ENCODE measurements at regions not wholly inside any gene's neighbourhood (a gene's known extent, or its start where the extent isn't known, plus 50 kb on each side); places are given as distances from the start of the nearest gene placed in this dataset.

- H3K36me3 Mint-ChIP-seq (ENCODE audit: insufficient read depth in 1 of 3, low read depth in 3 of 3) = peaks cover 4 to 37% (median 20%) of the 10 kb centered on the region in 3 experiments; a peak in 6 of 7 replicates
- no peak overlapping the region for H3K14ac ChIP-seq (ENCODE audit: insufficient read depth, low read length)
- no peaks in the 10 kb centered on the region for H3K27me3 ChIP-seq (ENCODE audit: insufficient read depth, low read length)
- no peak overlapping the region for H4K5ac ChIP-seq (ENCODE audit: insufficient read length, low read depth, low read length)
- peak; percentile 1 for DNase-seq
- no peak overlapping the region for H3K27ac Mint-ChIP-seq
- peaks cover 2% of the 10 kb centered on the region for H3K27me3 Mint-ChIP-seq (ENCODE audit: low read depth)
- H3K4ac ChIP-seq (ENCODE audit: low read depth, low read length) = no peak overlapping the region
- no peak overlapping the region for H3K56ac ChIP-seq (ENCODE audit: insufficient read length, low read depth, low read length)
- H3K9me3 Mint-ChIP-seq = peaks cover 79 to 84% of the 10 kb centered on the region in 2 experiments
- no peak overlapping the region for H3K4me2 ChIP-seq (ENCODE audit: insufficient read depth, insufficient read length, low read length)
- no peak overlapping the region for H2BK12ac ChIP-seq (ENCODE audit: insufficient read length, low read depth, low read length)
- no peak overlapping the region for H4K8ac ChIP-seq (replicated peaks; ENCODE audit: insufficient read length, low read depth, low read length)
- no peak overlapping the region for H2BK15ac ChIP-seq (ENCODE audit: low read depth, low read length)
- no peak overlapping the region for H2BK20ac ChIP-seq (ENCODE audit: low read depth, low read length, poor library complexity, severe bottlenecking)
- H3K18ac ChIP-seq (ENCODE audit: insufficient read length, low read depth, low read length) = no peak overlapping the region
- H3K79me1 ChIP-seq (ENCODE audit: insufficient read depth, low read depth, low read length, poor library complexity, severe bottlenecking) = no peaks in the 10 kb centered on the region
- H3K4me3 Mint-ChIP-seq = no peak overlapping the region
- H3K23ac ChIP-seq (ENCODE audit: insufficient read length, low read depth, low read length) = no peak overlapping the region
- H3K4me1 ChIP-seq (ENCODE audit: insufficient read depth, low read length) = no peaks in the 10 kb centered on the region
- no peak overlapping the region for H2BK5ac ChIP-seq (ENCODE audit: insufficient read length, low read length)
- no peak for TF ChIP-seq CTCF (conservative IDR thresholded peaks at IDR 0.05)
- H3K27ac ChIP-seq (ENCODE audit: insufficient read length, low read depth, low read length) = no peak overlapping the region
- H3K23me2 ChIP-seq (ENCODE audit: insufficient read length, low read depth, low read length, poor library complexity, severe bottlenecking) = no peaks in the 10 kb centered on the region
- H3T11ph ChIP-seq (ENCODE audit: low read length) = no peak overlapping the region
- WGBS (ENCODE audit: extremely low coverage, insufficient read length, low lambda C conversion rate) = no CpG with 5 or more reads among the region's 7 CpGs
- no peak overlapping the region for H3K9ac ChIP-seq (ENCODE audit: extremely low read depth, insufficient read length, low read length)
- no peak overlapping the region for H2AK5ac ChIP-seq (ENCODE audit: insufficient read length, low read length)
- H2BK120ac ChIP-seq (ENCODE audit: low read depth, low read length, poor library complexity, severe bottlenecking) = no peak overlapping the region
- H4K20me1 ChIP-seq (ENCODE audit: control insufficient read depth, insufficient read depth, insufficient read length) = no peaks in the 10 kb centered on the region
- no peaks in the 10 kb centered on the region for H3K4me1 Mint-ChIP-seq
- peaks cover 88% of the 10 kb centered on the region for H3K9me3 ChIP-seq (ENCODE audit: control insufficient read depth, low read depth, low read length)
- H4K91ac ChIP-seq (ENCODE audit: insufficient read length, low read depth, low read length) = no peak overlapping the region
- H2AFZ ChIP-seq (ENCODE audit: low read length) = no peak overlapping the region
- no peaks in the 10 kb centered on the region for H3K79me2 ChIP-seq (ENCODE audit: insufficient read depth, low read length)
Observed at GRCh38 chr19:27679905-27680304, 1533.0 kb downstream of the UQCRFS1 start.
